Hepatocyte (in vitro differentiated cells): ENCODE measurements at regions not wholly inside any gene's neighbourhood (a gene's known extent, or its start where the extent isn't known, plus 50 kb on each side); places are given as distances from the start of the nearest gene placed in this dataset.

ENCODE experiments used
- DNase-seq: peaks from one replicate; pipeline ENCODE4 v3.0.0-alpha.2; 2016; ENCODE audit warnings: low spot score
- H2AFZ ChIP-seq: fragments of 200-600 bp; sonication (generic); 2 replicates; pipeline ENCODE4 v1.6.0; 2016; ENCODE audit warnings: antibody characterized with exemption, mild to moderate bottlenecking
- H3K27ac ChIP-seq: fragments of 200-600 bp; sonication (generic); 2 replicates; pipeline ENCODE4 v1.5.1; 2016; ENCODE audit warnings: mild to moderate bottlenecking
- H3K27me3 ChIP-seq: fragments of 200-600 bp; sonication (generic); 2 replicates; pipeline ENCODE4 v1.6.1; 2016
- H3K36me3 ChIP-seq: fragments of 200-600 bp; sonication (generic); replicated peaks from 2 replicates; pipeline ENCODE4 v1.5.1; 2016; ENCODE audit warnings: low read depth; ENCODE audit not compliant: insufficient read depth
- H3K4me1 ChIP-seq: fragments of 200-600 bp; sonication (generic); 2 replicates; pipeline ENCODE4 v1.5.1; 2016; ENCODE audit warnings: mild to moderate bottlenecking, moderate library complexity; ENCODE audit not compliant: insufficient read depth
- H3K4me2 ChIP-seq: fragments of 200-600 bp; sonication (generic); 2 replicates; pipeline ENCODE4 v1.6.0; 2016
- H3K4me3 ChIP-seq: fragments of 200-600 bp; sonication (generic); 2 replicates; pipeline ENCODE4 v1.5.1; 2016; ENCODE audit warnings: mild to moderate bottlenecking
- H3K79me2 ChIP-seq: fragments of 200-600 bp; sonication (generic); 2 replicates; pipeline ENCODE4 v1.6.0; 2017; ENCODE audit warnings: mild to moderate bottlenecking
- H3K9me2 ChIP-seq: fragments of 200-600 bp; sonication (generic); replicated peaks from 2 replicates; pipeline ENCODE4 v1.6.0; 2017; ENCODE audit warnings: mild to moderate bottlenecking; ENCODE audit not compliant: insufficient read depth
- H3K9me3 ChIP-seq: fragments of 200-600 bp; sonication (generic); 2 replicates; pipeline ENCODE4 v1.5.1; 2016; ENCODE audit warnings: low read depth, mild to moderate bottlenecking
- H4K20me1 ChIP-seq: fragments of 200-600 bp; sonication (generic); 2 replicates; pipeline ENCODE4 v1.6.0; 2016; ENCODE audit warnings: mild to moderate bottlenecking; ENCODE audit not compliant: insufficient read depth, poor library complexity, severe bottlenecking
- EZH2 ChIP-seq: fragments of 200-600 bp; sonication (generic); IDR thresholded peaks from 2 replicates; pipeline ENCODE4 v1.6.1; 2016; ENCODE audit warnings: antibody characterized with exemption, mild to moderate bottlenecking, borderline replicate concordance
- EZH2phosphoT487 ChIP-seq: fragments of 200-600 bp; sonication (generic); IDR thresholded peaks from one replicate; pipeline ENCODE4 v1.6.1; 2018; ENCODE audit warnings: antibody characterized with exemption, mild to moderate bottlenecking, low read depth, moderate library complexity; ENCODE audit not compliant: unreplicated experiment, severe bottlenecking
- WGBS: methylation state at CpG from one replicate; pipeline ENCODE4 v1.1.6; 2016; ENCODE audit warnings: low lambda C conversion rate; ENCODE audit errors: missing lambda C conversion rate; 5-methylcytosine and 5-hydroxymethylcytosine counted together
- TF ChIP-seq, protein P1 (sequence below): fragments of 200-600 bp; sonication (generic); IDR thresholded peaks from 2 replicates; pipeline ENCODE4 v1.5.1; 2016; ENCODE audit warnings: antibody characterized with exemption, mild to moderate bottlenecking; ENCODE audit not compliant: poor library complexity

DNA sequence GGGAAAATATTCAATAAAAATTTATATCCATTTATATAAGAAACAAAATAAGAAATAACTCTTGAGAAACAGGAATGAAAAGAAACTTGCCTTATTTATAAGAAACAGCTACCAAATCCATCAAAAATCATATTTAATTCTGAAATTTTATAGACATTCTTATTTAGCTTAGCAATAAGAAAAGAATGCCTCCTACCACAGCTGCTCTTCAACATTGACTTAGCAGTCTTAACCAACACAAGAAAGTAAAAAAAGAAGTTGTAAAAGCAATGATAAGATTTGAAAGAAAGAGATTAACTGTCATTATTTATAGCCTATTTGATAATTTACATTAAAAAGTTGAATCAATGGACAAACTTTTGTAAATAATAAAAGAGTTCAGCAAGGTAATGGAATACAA, 212.8 kb downstream of the ZNF365 start:
- no peaks in the 10 kb centered on the region for H3K27me3 ChIP-seq
- no peaks in the 10 kb centered on the region for H3K9me3 ChIP-seq
- no peak overlapping the region for H3K4me2 ChIP-seq
- H4K20me1 ChIP-seq = no peaks in the 10 kb centered on the region
- no peaks in the 10 kb centered on the region for H3K79me2 ChIP-seq
- DNase-seq = no peak
- no peak overlapping the region for H2AFZ ChIP-seq
- no peak overlapping the region for H3K27ac ChIP-seq
- TF ChIP-seq, protein P1, sequence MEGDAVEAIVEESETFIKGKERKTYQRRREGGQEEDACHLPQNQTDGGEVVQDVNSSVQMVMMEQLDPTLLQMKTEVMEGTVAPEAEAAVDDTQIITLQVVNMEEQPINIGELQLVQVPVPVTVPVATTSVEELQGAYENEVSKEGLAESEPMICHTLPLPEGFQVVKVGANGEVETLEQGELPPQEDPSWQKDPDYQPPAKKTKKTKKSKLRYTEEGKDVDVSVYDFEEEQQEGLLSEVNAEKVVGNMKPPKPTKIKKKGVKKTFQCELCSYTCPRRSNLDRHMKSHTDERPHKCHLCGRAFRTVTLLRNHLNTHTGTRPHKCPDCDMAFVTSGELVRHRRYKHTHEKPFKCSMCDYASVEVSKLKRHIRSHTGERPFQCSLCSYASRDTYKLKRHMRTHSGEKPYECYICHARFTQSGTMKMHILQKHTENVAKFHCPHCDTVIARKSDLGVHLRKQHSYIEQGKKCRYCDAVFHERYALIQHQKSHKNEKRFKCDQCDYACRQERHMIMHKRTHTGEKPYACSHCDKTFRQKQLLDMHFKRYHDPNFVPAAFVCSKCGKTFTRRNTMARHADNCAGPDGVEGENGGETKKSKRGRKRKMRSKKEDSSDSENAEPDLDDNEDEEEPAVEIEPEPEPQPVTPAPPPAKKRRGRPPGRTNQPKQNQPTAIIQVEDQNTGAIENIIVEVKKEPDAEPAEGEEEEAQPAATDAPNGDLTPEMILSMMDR = no peak
- TF ChIP-seq EZH2 = no peak
- TF ChIP-seq EZH2phosphoT487 = no peak
- no peak overlapping the region for H3K4me3 ChIP-seq
- H3K9me2 ChIP-seq = no peaks in the 10 kb centered on the region
- H3K4me1 ChIP-seq = no peaks in the 10 kb centered on the region
- no peaks in the 10 kb centered on the region for H3K36me3 ChIP-seq

DNA sequence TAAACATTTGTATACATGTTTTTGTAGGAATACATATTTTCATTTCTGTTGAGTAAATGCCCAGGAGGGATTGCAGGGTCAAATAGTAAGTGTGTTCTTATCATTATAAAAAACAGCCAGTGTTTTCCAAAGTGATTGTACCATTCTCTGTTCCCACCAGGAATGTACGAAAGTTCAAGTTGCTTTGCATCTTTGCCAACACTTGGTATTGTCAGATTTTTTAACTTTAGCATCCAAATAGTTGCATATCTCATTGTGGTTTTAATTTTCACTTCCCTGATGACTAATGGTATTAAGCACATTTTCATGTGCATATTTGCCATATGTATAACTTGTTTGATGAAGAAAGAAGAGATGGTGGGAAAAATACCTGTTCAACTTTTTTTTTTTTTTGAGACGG, 213.9 kb downstream of the ZNF365 start:
- DNase-seq = no peak
- no peak overlapping the region for H2AFZ ChIP-seq
- H3K9me3 ChIP-seq = no peaks in the 10 kb centered on the region
- H3K27ac ChIP-seq = no peak overlapping the region
- no peak overlapping the region for H3K4me2 ChIP-seq
- no peak overlapping the region for H3K4me3 ChIP-seq
- H3K4me1 ChIP-seq = no peaks in the 10 kb centered on the region
- no peaks in the 10 kb centered on the region for H3K9me2 ChIP-seq
- no peaks in the 10 kb centered on the region for H3K27me3 ChIP-seq
- TF ChIP-seq EZH2phosphoT487 (no peak), EZH2 (no peak)
- TF ChIP-seq, protein P1 = no peak
- H4K20me1 ChIP-seq = no peaks in the 10 kb centered on the region
- no peaks in the 10 kb centered on the region for H3K79me2 ChIP-seq
- no peaks in the 10 kb centered on the region for H3K36me3 ChIP-seq
- WGBS = 98% methylated on average over 2 of the region's 2 CpGs

DNA sequence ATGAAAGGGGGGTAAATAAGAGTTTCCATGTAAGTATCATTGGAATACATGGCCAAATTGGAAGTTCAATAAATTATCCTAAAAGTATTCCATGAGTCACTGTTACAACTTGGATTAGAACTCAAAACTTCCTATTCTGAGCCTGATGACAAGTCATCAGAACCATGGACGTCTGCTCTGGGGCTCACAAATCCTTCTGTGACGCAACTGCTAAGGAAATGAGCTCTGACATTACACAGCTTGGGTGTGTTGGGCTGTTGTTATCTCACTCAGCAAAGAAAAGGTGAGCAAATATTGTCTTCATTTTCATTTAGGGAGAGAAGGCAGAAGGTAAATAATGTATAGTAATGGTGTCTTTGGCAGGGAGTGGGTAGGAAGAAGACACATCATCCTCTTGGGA, 214.8 kb upstream of the ADO start:
- peak; percentile 32 for DNase-seq
- no peak overlapping the region for H3K27ac ChIP-seq
- H3K4me1 ChIP-seq = no peaks in the 10 kb centered on the region
- H3K4me3 ChIP-seq = no peak overlapping the region
- no peaks in the 10 kb centered on the region for H3K36me3 ChIP-seq
- H3K79me2 ChIP-seq = no peaks in the 10 kb centered on the region
- H3K4me2 ChIP-seq = no peak overlapping the region
- no peak for TF ChIP-seq EZH2
- TF ChIP-seq, protein P1 = no peak
- TF ChIP-seq EZH2phosphoT487 = no peak
- H4K20me1 ChIP-seq = no peaks in the 10 kb centered on the region
- no peaks in the 10 kb centered on the region for H3K9me3 ChIP-seq
- H2AFZ ChIP-seq = no peak overlapping the region
- WGBS = 44% methylated on average over 2 of the region's 2 CpGs
- no peaks in the 10 kb centered on the region for H3K9me2 ChIP-seq
- no peaks in the 10 kb centered on the region for H3K27me3 ChIP-seq

DNA sequence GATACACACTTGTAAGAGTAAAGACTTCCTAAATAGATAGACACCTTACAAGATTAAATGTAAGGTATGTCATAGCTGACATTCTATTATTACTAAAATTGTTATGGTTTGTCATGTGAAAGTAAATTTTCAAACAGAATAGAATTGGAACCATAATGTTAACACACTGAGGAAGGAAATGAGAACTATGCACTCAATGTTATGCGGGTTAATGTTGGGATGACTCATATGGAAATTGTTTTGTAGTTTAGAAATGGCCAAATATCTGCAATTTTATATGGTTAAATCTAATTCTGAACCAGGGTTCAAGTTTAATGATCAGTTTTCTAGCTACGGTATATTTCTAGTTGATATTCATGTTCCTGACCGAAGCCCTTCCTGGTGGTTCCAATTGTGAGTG, 214.2 kb upstream of the ADO start:
- TF ChIP-seq, protein P1 = no peak
- TF ChIP-seq EZH2 (no peak), EZH2phosphoT487 (no peak)
- H3K27ac ChIP-seq = no peak overlapping the region
- no peak overlapping the region for H3K4me2 ChIP-seq
- no peaks in the 10 kb centered on the region for H3K27me3 ChIP-seq
- H3K4me1 ChIP-seq = no peaks in the 10 kb centered on the region
- no peaks in the 10 kb centered on the region for H3K36me3 ChIP-seq
- H4K20me1 ChIP-seq = no peaks in the 10 kb centered on the region
- H3K9me2 ChIP-seq = no peaks in the 10 kb centered on the region
- H3K9me3 ChIP-seq = no peaks in the 10 kb centered on the region
- DNase-seq = no peak
- H2AFZ ChIP-seq = no peak overlapping the region
- no peaks in the 10 kb centered on the region for H3K79me2 ChIP-seq
- H3K4me3 ChIP-seq = no peak overlapping the region
- WGBS = 94% methylated on average over 3 of the region's 3 CpGs
